ENCODE measurements at regions not wholly inside any gene's neighbourhood (a gene's known extent, or its start where the extent isn't known, plus 50 kb on each side); places are given as distances from the start of the nearest gene placed in this dataset.

- H3K36me3 ChIP-seq: no peaks in the 10 kb centered on the region
- TF ChIP-seq POLR2A (IDR thresholded peaks at IDR 0.05) (no peak), EP300 (IDR thresholded peaks at IDR 0.05) (no peak), POLR2AphosphoS5 (IDR thresholded peaks at IDR 0.05) (no peak), CTCF (IDR thresholded peaks at IDR 0.05) (no peak)
- H3K27ac ChIP-seq: no peak overlapping the region
- no peaks in the 10 kb centered on the region for H3K27me3 ChIP-seq
- no peaks in the 10 kb centered on the region for H3K9me3 ChIP-seq
- no peaks in the 10 kb centered on the region for H3K4me1 ChIP-seq
- no peak overlapping the region for H3K4me3 ChIP-seq
- no peak for DNase-seq
- WGBS, 2 donors: 95% methylated on average over 23 of the region's 23 CpGs
- intact Hi-C loops (cut with DNase I): no loop called here
These were observed 101.4 kb downstream of the PDCL3 start for GRCh38 chr2:100664021-100664755.

- H3K36me3 ChIP-seq: no peaks in the 10 kb centered on the region
- H3K27ac ChIP-seq: no peak overlapping the region
- no peak overlapping the region for H3K4me3 ChIP-seq
- H3K4me1 ChIP-seq: no peaks in the 10 kb centered on the region
- intact Hi-C loops (cut with DNase I): no loop called here
- TF ChIP-seq EP300 (IDR thresholded peaks at IDR 0.05): no peak
- TF ChIP-seq POLR2AphosphoS5 (IDR thresholded peaks at IDR 0.05): no peak
- TF ChIP-seq CTCF (IDR thresholded peaks at IDR 0.05): no peak
- no peak for TF ChIP-seq POLR2A (IDR thresholded peaks at IDR 0.05)
- DNase-seq: no peak
- 35 to 42% methylated on average over 2 of the region's 2 CpGs for WGBS, 2 donors
- H3K9me3 ChIP-seq: no peaks in the 10 kb centered on the region
- no peaks in the 10 kb centered on the region for H3K27me3 ChIP-seq
These were observed 101.9 kb downstream of the PDCL3 start for GRCh38 chr2:100664756-100665101.

- intact Hi-C loops (cut with DNase I): no loop called here
- 59 to 81% methylated on average over 4 of the region's 4 CpGs for WGBS, 2 donors
- Histone ChIP-seq H3K4me1 (no peaks in the 10 kb centered on the region), H3K27me3 (no peaks in the 10 kb centered on the region), H3K27ac (no peak overlapping the region), H3K36me3 (no peaks in the 10 kb centered on the region), H3K9me3 (no peaks in the 10 kb centered on the region), H3K4me3 (no peak overlapping the region)
- DNase-seq: no peak
- TF ChIP-seq EP300 (IDR thresholded peaks at IDR 0.05) (no peak), POLR2AphosphoS5 (IDR thresholded peaks at IDR 0.05) (no peak), POLR2A (IDR thresholded peaks at IDR 0.05) (no peak), CTCF (IDR thresholded peaks at IDR 0.05) (no peak)
These were observed 104.2 kb downstream of the PDCL3 start for GRCh38 chr2:100666996-100667395.

DNA sequence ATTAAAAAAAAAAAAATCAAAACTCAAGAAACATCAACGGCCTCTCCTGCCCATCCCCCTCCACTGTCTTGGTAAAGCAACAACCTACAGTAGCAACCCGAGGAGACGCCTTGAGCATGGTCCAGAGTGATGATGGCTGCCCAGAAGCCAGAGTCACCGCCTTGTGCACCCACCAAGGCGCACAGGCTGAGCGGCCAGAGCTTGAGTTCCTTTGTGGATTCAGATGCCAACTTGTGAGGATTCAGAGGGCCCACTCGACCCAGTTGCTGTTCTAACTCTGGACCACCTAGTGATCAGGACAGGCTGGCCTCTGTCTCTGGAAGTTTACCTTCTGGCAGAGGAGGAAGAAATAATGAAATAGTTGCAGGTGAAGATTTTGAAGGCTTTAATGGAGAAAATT is 105.0 kb downstream of the PDCL3 start:
- H3K4me1 ChIP-seq: no peaks in the 10 kb centered on the region
- no peak for DNase-seq
- no peaks in the 10 kb centered on the region for H3K9me3 ChIP-seq
- no peak overlapping the region for H3K27ac ChIP-seq
- no peak for TF ChIP-seq CTCF (IDR thresholded peaks at IDR 0.05)
- no peak for TF ChIP-seq POLR2AphosphoS5 (IDR thresholded peaks at IDR 0.05)
- TF ChIP-seq EP300 (IDR thresholded peaks at IDR 0.05): no peak
- TF ChIP-seq POLR2A (IDR thresholded peaks at IDR 0.05): no peak
- WGBS, 2 donors: 87 to 89% methylated on average over 7 of the region's 7 CpGs
- no peak overlapping the region for H3K4me3 ChIP-seq
- no peaks in the 10 kb centered on the region for H3K36me3 ChIP-seq
- H3K27me3 ChIP-seq: no peaks in the 10 kb centered on the region
- intact Hi-C loops (cut with DNase I): no loop called here

GRCh38 chr2:100670232-100670631 is 107.4 kb downstream of the PDCL3 start:
- Histone ChIP-seq H3K27ac (no peak overlapping the region), H3K36me3 (no peaks in the 10 kb centered on the region), H3K27me3 (no peaks in the 10 kb centered on the region), H3K4me3 (no peak overlapping the region), H3K4me1 (no peaks in the 10 kb centered on the region), H3K9me3 (no peaks in the 10 kb centered on the region)
- DNase-seq: no peak
- intact Hi-C loops (cut with DNase I): no loop called here
- TF ChIP-seq EP300 (IDR thresholded peaks at IDR 0.05) (no peak), POLR2A (IDR thresholded peaks at IDR 0.05) (no peak), CTCF (IDR thresholded peaks at IDR 0.05) (no peak), POLR2AphosphoS5 (IDR thresholded peaks at IDR 0.05) (no peak)
- WGBS, 2 donors: 82 to 88% methylated on average over 5 of the region's 5 CpGs
